HCT116 (cell line): ENCODE measurements at regions not wholly inside any gene's neighbourhood (a gene's known extent, or its start where the extent isn't known, plus 50 kb on each side); places are given as distances from the start of the nearest gene placed in this dataset.

Source experiments
- ATAC-seq: fragments of 200-7000 bp; cut with Tn5 transposase; 2 replicates; pipeline ENCODE4 v1.9.1; 2020; ENCODE audit warnings: mild to moderate bottlenecking, moderate library complexity
- BruUV-seq: library from RNA; stranded (reverse); fragments of 400-500 nt; replicated peaks from 2 replicates; lab custom pipeline; 2021; lab: Mats Ljungman, UMichigan
- CTCF ChIA-PET: fragments of 300-600 bp; sonication (Branson Sonifier 250); formaldehyde crosslinking; loops from one replicate; lab custom pipeline; 2021; ENCODE audit warnings: antibody characterized with exemption; lab: Charles Lee
- POLR2A ChIA-PET: fragments of 300-600, 350-600 bp; sonication (Branson Sonifier 250); formaldehyde crosslinking; loops from one replicate; lab custom pipeline; 2021; ENCODE audit warnings: antibody characterized with exemption; lab: Charles Lee
- RAD21 ChIA-PET, 2 experiments: fragments of 300-600 bp; sonication (Branson Sonifier 250); formaldehyde crosslinking; loops; one replicate each; lab custom pipeline; 2023; ENCODE audit warnings: low total read pairs in 2 of 2; ENCODE audit not compliant: uncharacterized antibody in 2 of 2, unreplicated experiment in 2 of 2, low non-redundant PET in 1 of 2; lab: Charles Lee
- DNase-seq: peaks from one replicate; pipeline ENCODE4 v3.0.0-alpha.2; 2010; ENCODE audit warnings: low read depth, low spot score
- H2AFZ ChIP-seq: fragments of 200-600 bp; shearing (Covaris generic), sonication (generic); 2 replicates; pipeline ENCODE4 v1.6.1; 2017; ENCODE audit warnings: low read depth, mixed run types, mixed read lengths, antibody characterized with exemption, low read length; ENCODE audit not compliant: poor library complexity, severe bottlenecking
- H3K27ac ChIP-seq: 2 replicates; pipeline ENCODE4 v1.5.1; 2012; ENCODE audit warnings: low read depth, low read length
- H3K27me3 ChIP-seq: fragments of 200-600 bp; sonication (generic); 2 replicates; pipeline ENCODE4 v1.6.1; 2016; ENCODE audit warnings: mixed run types, low read length, mixed read lengths; ENCODE audit not compliant: insufficient read depth
- H3K36me3 ChIP-seq, 2 experiments: fragments of 200-500 bp in 1 of 2; fragments of 200-600 bp in 1 of 2; sonication (Bioruptor generic) in 1 of 2; sonication (generic) in 1 of 2; 2 replicates each; pipeline versions ENCODE4 v1.5.1 to v1.6.1; 2014 to 2016; ENCODE audit warnings: low read length in 2 of 2, inconsistent platforms in 1 of 2, mixed read lengths in 1 of 2, mixed run types in 1 of 2; ENCODE audit not compliant: insufficient read depth in 2 of 2, control insufficient read depth in 1 of 2
- H3K4me1 ChIP-seq, 2 experiments: fragments of 200-600 bp in 1 of 2; sonication (generic) in 1 of 2; 2 replicates each; pipeline versions ENCODE4 v1.5.1 to v1.6.1; 2012 to 2017; ENCODE audit warnings: low read length in 2 of 2, inconsistent platforms in 1 of 2, mild to moderate bottlenecking in 1 of 2, mixed read lengths in 1 of 2, mixed run types in 1 of 2, moderate library complexity in 1 of 2; ENCODE audit not compliant: insufficient read depth in 2 of 2, control insufficient read depth in 1 of 2
- H3K4me2 ChIP-seq: fragments of 200-600 bp; sonication (generic); 2 replicates; pipeline ENCODE4 v1.6.1; 2017; ENCODE audit warnings: mixed run types, low read length, mixed read lengths
- H3K4me3 ChIP-seq, 2 experiments: fragments of 200-600 bp in 1 of 2; sonication (generic) in 1 of 2; replicated peaks in 1 of 2; 2 replicates each; pipeline ENCODE4 v1.5.1; 2011 to 2016; ENCODE audit warnings: low read length in 2 of 2, control low read depth in 1 of 2, low read depth in 1 of 2, mild to moderate bottlenecking in 1 of 2, mixed read lengths in 1 of 2, mixed run types in 1 of 2
- H3K79me2 ChIP-seq: fragments of 200-600 bp; sonication (generic); 2 replicates; pipeline ENCODE4 v1.6.1; 2017; ENCODE audit warnings: mild to moderate bottlenecking, mixed run types, low read length, moderate library complexity, mixed read lengths; ENCODE audit not compliant: insufficient read depth
- H3K9ac ChIP-seq: fragments of 200-600 bp; sonication (generic); 2 replicates; pipeline ENCODE4 v1.6.1; 2016; ENCODE audit warnings: low read length, mixed read lengths
- H3K9me2 ChIP-seq: fragments of 200-600 bp; sonication (generic), shearing (Covaris generic); 2 replicates; pipeline ENCODE4 v1.6.1; 2017; ENCODE audit warnings: mixed run types, mild to moderate bottlenecking, moderate library complexity; ENCODE audit not compliant: insufficient read depth
- H3K9me3 ChIP-seq, 2 experiments: fragments of 200-500 bp in 1 of 2; fragments of 200-600 bp in 1 of 2; sonication (Bioruptor generic) in 1 of 2; sonication (generic) in 1 of 2; 2 replicates each; pipeline ENCODE4 v1.6.1; 2014 to 2017; ENCODE audit warnings: low read length in 2 of 2, mixed read lengths in 2 of 2, inconsistent platforms in 1 of 2, low read depth in 1 of 2, mild to moderate bottlenecking in 1 of 2, mixed run types in 1 of 2, moderate library complexity in 1 of 2; ENCODE audit not compliant: control insufficient read depth in 1 of 2, insufficient read depth in 1 of 2
- H4K20me1 ChIP-seq: fragments of 200-600 bp; sonication (generic), shearing (Covaris generic); 2 replicates; pipeline ENCODE4 v1.6.1; 2017; ENCODE audit warnings: mixed run types, mild to moderate bottlenecking, moderate library complexity; ENCODE audit not compliant: insufficient read depth
- CEBPB ChIP-seq: IDR thresholded peaks from 2 replicates; pipeline ENCODE4 v1.6.1; 2012; ENCODE audit warnings: low read depth
- CTCF ChIP-seq, 3 experiments: fragments of 200-600 bp in 1 of 3; sonication (generic) in 1 of 3; IDR thresholded peaks in 2 of 3; conservative IDR thresholded peaks in 1 of 3; 2 replicates each; pipeline ENCODE4 v1.5.1; 2012 to 2017; ENCODE audit warnings: low read depth in 2 of 3, low read length in 2 of 3, antibody characterized with exemption in 1 of 3, borderline replicate concordance in 1 of 3, control low read depth in 1 of 3, mild to moderate bottlenecking in 1 of 3, mixed read lengths in 1 of 3, mixed run types in 1 of 3, moderate library complexity in 1 of 3; ENCODE audit not compliant: insufficient read depth in 1 of 3
- ELF1 ChIP-seq: IDR thresholded peaks from 2 replicates; pipeline ENCODE4 v1.6.1; 2012; ENCODE audit warnings: low read depth, borderline replicate concordance
- EZH2phosphoT487 ChIP-seq: fragments of 200-600 bp; IDR thresholded peaks from 2 replicates; pipeline ENCODE4 v1.6.1; 2018; ENCODE audit warnings: antibody characterized with exemption, borderline replicate concordance
- FOSL1 ChIP-seq: IDR thresholded peaks from 2 replicates; pipeline ENCODE4 v1.6.1; 2012; ENCODE audit warnings: low read depth
- JUND ChIP-seq: IDR thresholded peaks from 2 replicates; pipeline ENCODE4 v1.6.1; 2012
- MAX ChIP-seq: IDR thresholded peaks from 2 replicates; pipeline ENCODE4 v1.6.1; 2012
- POLR2A ChIP-seq: IDR thresholded peaks from 2 replicates; pipeline ENCODE4 v1.7.0; 2011; ENCODE audit warnings: borderline replicate concordance; ENCODE audit not compliant: insufficient read depth, insufficient read length; ENCODE audit errors: extremely low read depth
- REST ChIP-seq: IDR thresholded peaks from 2 replicates; pipeline ENCODE4 v1.6.1; 2012; ENCODE audit warnings: low read depth
- SRF ChIP-seq: IDR thresholded peaks from 2 replicates; pipeline ENCODE4 v1.6.1; 2012; ENCODE audit warnings: low read depth
- TCF7L2 ChIP-seq: IDR thresholded peaks from 2 replicates; pipeline ENCODE4 v1.7.0; 2011; ENCODE audit warnings: borderline replicate concordance, inconsistent platforms; ENCODE audit not compliant: insufficient read depth, insufficient read length; ENCODE audit errors: extremely low read depth
- YY1 ChIP-seq: IDR thresholded peaks from 2 replicates; pipeline ENCODE4 v1.6.1; 2011; ENCODE audit warnings: low read length, low read depth, moderate library complexity, mild to moderate bottlenecking; ENCODE audit not compliant: insufficient replicate concordance; ENCODE audit errors: extremely low read depth
- intact Hi-C: fragments of 100-400 bp; cut with micrococcal nuclease; formaldehyde crosslinking; loops from 2 replicates; pipeline ENCODE4 v1.10.0; 2022

GRCh38 chr12:125443341-125443740, 378.1 kb downstream of the AACS start (continued):
- TF ChIP-seq SRF (no peak), EZH2phosphoT487 (no peak), TCF7L2 (no peak), FOSL1 (no peak), CTCF (IDR thresholded peaks at IDR 0.05 in 2 of 3, conservative IDR thresholded peaks at IDR 0.05 in 1 of 3; ENCODE audit: borderline replicate concordance in 1 of 3, insufficient read depth in 1 of 3, low read depth in 2 of 3, low read length in 2 of 3) (no peak), POLR2A (no peak), JUND (no peak)

- no peaks in the 10 kb centered on the region for H3K9me2 ChIP-seq
- CTCF ChIA-PET = no interaction called here
These were observed 386.2 kb downstream of the AACS start for GRCh38 chr12:125451408-125451807.

More at GRCh38 chr12:125451408-125451807, 386.2 kb downstream of the AACS start:
- Histone ChIP-seq H3K4me2 (no peak overlapping the region), H4K20me1 (no peaks in the 10 kb centered on the region), H3K36me3 (no peaks in the 10 kb centered on the region), H3K27ac (no peak overlapping the region), H3K27me3 (peaks cover 6% of the 10 kb centered on the region; the same call in 1 of the 2 replicates), H3K4me1 (no peaks in the 10 kb centered on the region), H3K9me3 (no peaks in the 10 kb centered on the region), H3K4me3 (no peak overlapping the region), H2AFZ (no peak overlapping the region)
- intact Hi-C loops = no loop called here
- no TSS peak for BruUV-seq
- RAD21 ChIA-PET = no interaction called here
- TF ChIP-seq CEBPB (no peak), MAX (no peak), YY1 (no peak), REST (no peak), ELF1 (no peak)
- TF ChIP-seq, all 23 proteins: peak for 0
- DNase-seq (no peak), ATAC-seq (no peak)
- POLR2A ChIA-PET = no interaction called here
- H3K9ac ChIP-seq = no peak overlapping the region
- no peaks in the 10 kb centered on the region for H3K79me2 ChIP-seq
